Liver (tissue), 8 donors: ENCODE measurements at regions not wholly inside any gene's neighbourhood (a gene's known extent, or its start where the extent isn't known, plus 50 kb on each side); places are given as distances from the start of the nearest gene placed in this dataset.
A peak's percentile ranks its signal among the peaks of the same experiment; 100 is the strongest.

Experiments
- DNase-seq: peaks from one replicate; pipeline ENCODE4 v3.0.0-alpha.2; 2017; ENCODE audit warnings: low spot score
- H3K27ac ChIP-seq, 2 donors: one replicate each; pipeline ENCODE4 v1.7.0; 2013; ENCODE audit warnings: inconsistent platforms in 2 of 2, low read length in 2 of 2, control low read depth in 1 of 2, low read depth in 1 of 2, mild to moderate bottlenecking in 1 of 2
- H3K27me3 ChIP-seq, 4 donors: one replicate each; pipeline versions ENCODE4 v1.6.1 to v1.7.0; 2013; ENCODE audit warnings: low read length in 3 of 4, inconsistent platforms in 1 of 4, mild to moderate bottlenecking in 1 of 4, moderate library complexity in 1 of 4; ENCODE audit not compliant: control insufficient read depth in 4 of 4, insufficient read depth in 4 of 4
- H3K36me3 ChIP-seq, 4 donors: one replicate each; pipeline versions ENCODE4 v1.6.1 to v1.7.0; 2013; ENCODE audit warnings: low read length in 3 of 4, mild to moderate bottlenecking in 3 of 4, low read depth in 1 of 4, moderate library complexity in 1 of 4; ENCODE audit not compliant: control insufficient read depth in 4 of 4, insufficient read depth in 3 of 4
- H3K4me1 ChIP-seq, 4 donors: one replicate each; pipeline versions ENCODE4 v1.6.1 to v1.7.0; 2013; ENCODE audit warnings: low read length in 3 of 4, mild to moderate bottlenecking in 3 of 4, moderate library complexity in 1 of 4; ENCODE audit not compliant: control insufficient read depth in 4 of 4, insufficient read depth in 4 of 4
- H3K4me3 ChIP-seq, 3 donors: one replicate each; pipeline versions ENCODE4 v1.6.1 to v1.7.0; 2013; ENCODE audit warnings: low read length in 3 of 3, control low read depth in 1 of 3, low read depth in 1 of 3, mild to moderate bottlenecking in 1 of 3
- H3K9ac ChIP-seq, 2 donors: one replicate each; pipeline ENCODE4 v1.7.0; 2013; ENCODE audit warnings: low read length in 2 of 2, mild to moderate bottlenecking in 2 of 2, moderate library complexity in 2 of 2, control low read depth in 1 of 2, low read depth in 1 of 2
- H3K9me3 ChIP-seq, 4 donors: one replicate each; pipeline versions ENCODE4 v1.6.1 to v1.7.0; 2013; ENCODE audit warnings: low read length in 3 of 4; ENCODE audit not compliant: control insufficient read depth in 4 of 4
- EGR1 ChIP-seq, 2 donors: IDR thresholded peaks; 2 replicates each; pipeline ENCODE4 v1.6.1; 2016 to 2018; ENCODE audit warnings: antibody characterized with exemption in 2 of 2, low read depth in 2 of 2
- FOXA2 ChIP-seq: IDR thresholded peaks from 2 replicates; pipeline ENCODE4 v1.6.1; 2016; ENCODE audit warnings: antibody characterized with exemption
- GABPA ChIP-seq, 2 donors: IDR thresholded peaks in 1 of 2; conservative IDR thresholded peaks in 1 of 2; 2 replicates each; pipeline ENCODE4 v1.6.1; 2016; ENCODE audit warnings: antibody characterized with exemption in 2 of 2, mild to moderate bottlenecking in 1 of 2, moderate library complexity in 1 of 2
- HNF4A ChIP-seq, 2 donors: conservative IDR thresholded peaks; 2 replicates each; pipeline ENCODE4 v1.6.1; 2016; ENCODE audit warnings: antibody characterized with exemption in 2 of 2, mild to moderate bottlenecking in 2 of 2
- HNF4G ChIP-seq: IDR thresholded peaks from 2 replicates; pipeline ENCODE4 v1.6.1; 2016; ENCODE audit warnings: antibody characterized with exemption
- JUND ChIP-seq, 2 donors: IDR thresholded peaks; 2 replicates each; pipeline ENCODE4 v1.6.1; 2016; ENCODE audit warnings: antibody characterized with exemption in 2 of 2
- NR2F2 ChIP-seq: IDR thresholded peaks from 2 replicates; pipeline ENCODE4 v1.6.1; 2016; ENCODE audit warnings: antibody characterized with exemption
- RAD21 ChIP-seq, 2 donors: IDR thresholded peaks; 2 replicates each; pipeline ENCODE4 v1.6.1; 2016; ENCODE audit warnings: antibody characterized with exemption in 2 of 2, mild to moderate bottlenecking in 2 of 2
- RXRA ChIP-seq, 2 donors: IDR thresholded peaks; 2 replicates each; pipeline ENCODE4 v1.6.1; 2017 to 2018; ENCODE audit warnings: antibody characterized with exemption in 2 of 2, mild to moderate bottlenecking in 1 of 2
- SP1 ChIP-seq: IDR thresholded peaks from 2 replicates; pipeline ENCODE4 v1.6.1; 2018; ENCODE audit warnings: antibody characterized with exemption, mild to moderate bottlenecking
- TAF1 ChIP-seq: conservative IDR thresholded peaks from 2 replicates; pipeline ENCODE4 v1.6.1; 2016; ENCODE audit warnings: antibody characterized with exemption, mild to moderate bottlenecking
- YY1 ChIP-seq: IDR thresholded peaks from 2 replicates; pipeline ENCODE4 v1.6.1; 2016; ENCODE audit warnings: antibody characterized with exemption, mild to moderate bottlenecking
- WGBS: extraction: QIAGEN DNeasy Blood & Tissue Kit; methylation state at CpG from one replicate; pipeline ENCODE4 v1.1.7; 2013; 5-methylcytosine and 5-hydroxymethylcytosine counted together
- TF ChIP-seq, protein P1 (sequence below): IDR thresholded peaks from 2 replicates; pipeline ENCODE4 v1.6.1; 2016; ENCODE audit warnings: antibody characterized with exemption
- TF ChIP-seq, protein P2 (sequence below): IDR thresholded peaks from 2 replicates; pipeline ENCODE4 v1.6.1; 2016; ENCODE audit warnings: antibody characterized with exemption
- TF ChIP-seq, protein P3 (sequence below): IDR thresholded peaks from 2 replicates; pipeline ENCODE4 v1.6.1; 2016; ENCODE audit warnings: antibody characterized with exemption, mild to moderate bottlenecking
- TF ChIP-seq, protein P4 (sequence below): fragments of 150-350 bp; IDR thresholded peaks from 2 replicates; pipeline ENCODE4 v1.5.1; 2017; ENCODE audit warnings: improper control_type of control experiment, low read depth, low read length; ENCODE audit not compliant: missing input control
- TF ChIP-seq, protein P5 (sequence below): IDR thresholded peaks from 2 replicates; pipeline ENCODE4 v1.6.1; 2016; ENCODE audit warnings: antibody characterized with exemption
- donor health status: healthy.
- donor health status: healthy.
- donor health status: healthy.
- donor health status: healthy.
- donor health status: healthy.

DNA sequence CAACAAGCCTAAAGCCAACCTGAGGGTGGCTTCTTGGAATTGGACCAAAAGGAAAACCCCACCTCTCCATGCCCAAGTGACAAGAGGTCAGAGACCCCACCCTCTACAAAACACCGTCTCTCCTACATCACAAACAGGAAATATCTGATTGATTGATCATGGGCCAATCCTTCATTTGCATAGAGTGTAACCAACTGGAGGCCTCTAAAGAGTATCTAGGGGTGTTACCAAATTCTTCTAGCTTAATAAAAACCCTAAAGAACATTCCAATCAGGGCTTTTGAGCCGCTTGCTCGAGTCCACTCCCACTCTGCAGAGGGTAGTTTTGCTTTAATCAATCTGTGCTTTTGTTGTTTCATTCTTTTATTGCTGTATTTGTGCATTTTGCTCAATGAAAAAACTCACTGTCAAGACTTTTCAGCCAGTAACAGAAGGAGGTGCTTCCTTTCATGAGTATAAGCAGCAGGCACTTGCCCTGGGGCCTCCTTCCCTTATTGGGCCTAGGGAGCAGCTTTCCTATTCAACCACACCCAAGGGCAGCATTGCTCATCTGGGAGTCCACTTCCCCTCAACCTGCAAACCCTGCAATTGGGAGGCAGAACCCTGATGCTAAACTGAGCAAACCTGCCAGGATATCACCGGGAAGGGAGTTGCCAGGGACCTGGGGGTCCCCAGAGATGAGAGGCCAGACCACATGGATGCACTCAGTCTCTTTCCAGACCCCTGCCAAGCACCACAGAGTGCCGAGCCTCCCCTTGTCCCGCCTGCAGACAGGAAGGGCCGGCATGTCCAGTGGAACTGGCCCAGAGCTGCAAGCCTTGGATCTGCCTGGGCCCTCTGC is 154.3 kb upstream of the VSTM2B start:
- 58% methylated on average over 7 of the region's 7 CpGs for WGBS
- no peaks in the 10 kb centered on the region for H3K36me3 ChIP-seq
- no peak overlapping the region for H3K4me3 ChIP-seq
- H3K27me3 ChIP-seq, result peaks cover 0 to 3% (median under 1%) of the 10 kb centered on the region in 4 donors
- no peak overlapping the region for H3K9ac ChIP-seq
- peak; percentile 16 for DNase-seq
- H3K27ac ChIP-seq, result no peak overlapping the region
- peaks cover 0 to 4% (median 0%) of the 10 kb centered on the region in 4 donors for H3K9me3 ChIP-seq
- TF ChIP-seq, protein P1, sequence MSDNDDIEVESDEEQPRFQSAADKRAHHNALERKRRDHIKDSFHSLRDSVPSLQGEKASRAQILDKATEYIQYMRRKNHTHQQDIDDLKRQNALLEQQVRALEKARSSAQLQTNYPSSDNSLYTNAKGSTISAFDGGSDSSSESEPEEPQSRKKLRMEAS, result no peak
- TF ChIP-seq EGR1 (IDR thresholded peaks at IDR 0.05; ENCODE audit: low read depth in 2 of 2), result no peak
- no peak for TF ChIP-seq HNF4A (conservative IDR thresholded peaks at IDR 0.05)
- TF ChIP-seq, protein P2, sequence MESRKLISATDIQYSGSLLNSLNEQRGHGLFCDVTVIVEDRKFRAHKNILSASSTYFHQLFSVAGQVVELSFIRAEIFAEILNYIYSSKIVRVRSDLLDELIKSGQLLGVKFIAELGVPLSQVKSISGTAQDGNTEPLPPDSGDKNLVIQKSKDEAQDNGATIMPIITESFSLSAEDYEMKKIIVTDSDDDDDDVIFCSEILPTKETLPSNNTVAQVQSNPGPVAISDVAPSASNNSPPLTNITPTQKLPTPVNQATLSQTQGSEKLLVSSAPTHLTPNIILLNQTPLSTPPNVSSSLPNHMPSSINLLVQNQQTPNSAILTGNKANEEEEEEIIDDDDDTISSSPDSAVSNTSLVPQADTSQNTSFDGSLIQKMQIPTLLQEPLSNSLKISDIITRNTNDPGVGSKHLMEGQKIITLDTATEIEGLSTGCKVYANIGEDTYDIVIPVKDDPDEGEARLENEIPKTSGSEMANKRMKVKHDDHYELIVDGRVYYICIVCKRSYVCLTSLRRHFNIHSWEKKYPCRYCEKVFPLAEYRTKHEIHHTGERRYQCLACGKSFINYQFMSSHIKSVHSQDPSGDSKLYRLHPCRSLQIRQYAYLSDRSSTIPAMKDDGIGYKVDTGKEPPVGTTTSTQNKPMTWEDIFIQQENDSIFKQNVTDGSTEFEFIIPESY, result no peak
- TF ChIP-seq, protein P3, sequence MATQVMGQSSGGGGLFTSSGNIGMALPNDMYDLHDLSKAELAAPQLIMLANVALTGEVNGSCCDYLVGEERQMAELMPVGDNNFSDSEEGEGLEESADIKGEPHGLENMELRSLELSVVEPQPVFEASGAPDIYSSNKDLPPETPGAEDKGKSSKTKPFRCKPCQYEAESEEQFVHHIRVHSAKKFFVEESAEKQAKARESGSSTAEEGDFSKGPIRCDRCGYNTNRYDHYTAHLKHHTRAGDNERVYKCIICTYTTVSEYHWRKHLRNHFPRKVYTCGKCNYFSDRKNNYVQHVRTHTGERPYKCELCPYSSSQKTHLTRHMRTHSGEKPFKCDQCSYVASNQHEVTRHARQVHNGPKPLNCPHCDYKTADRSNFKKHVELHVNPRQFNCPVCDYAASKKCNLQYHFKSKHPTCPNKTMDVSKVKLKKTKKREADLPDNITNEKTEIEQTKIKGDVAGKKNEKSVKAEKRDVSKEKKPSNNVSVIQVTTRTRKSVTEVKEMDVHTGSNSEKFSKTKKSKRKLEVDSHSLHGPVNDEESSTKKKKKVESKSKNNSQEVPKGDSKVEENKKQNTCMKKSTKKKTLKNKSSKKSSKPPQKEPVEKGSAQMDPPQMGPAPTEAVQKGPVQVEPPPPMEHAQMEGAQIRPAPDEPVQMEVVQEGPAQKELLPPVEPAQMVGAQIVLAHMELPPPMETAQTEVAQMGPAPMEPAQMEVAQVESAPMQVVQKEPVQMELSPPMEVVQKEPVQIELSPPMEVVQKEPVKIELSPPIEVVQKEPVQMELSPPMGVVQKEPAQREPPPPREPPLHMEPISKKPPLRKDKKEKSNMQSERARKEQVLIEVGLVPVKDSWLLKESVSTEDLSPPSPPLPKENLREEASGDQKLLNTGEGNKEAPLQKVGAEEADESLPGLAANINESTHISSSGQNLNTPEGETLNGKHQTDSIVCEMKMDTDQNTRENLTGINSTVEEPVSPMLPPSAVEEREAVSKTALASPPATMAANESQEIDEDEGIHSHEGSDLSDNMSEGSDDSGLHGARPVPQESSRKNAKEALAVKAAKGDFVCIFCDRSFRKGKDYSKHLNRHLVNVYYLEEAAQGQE, result no peak
- no peak for TF ChIP-seq FOXA2
- no peak for TF ChIP-seq GABPA (IDR thresholded peaks at IDR 0.05 in 1 of 2, conservative IDR thresholded peaks at IDR 0.05 in 1 of 2)
- TF ChIP-seq SP1, result no peak
- no peak for TF ChIP-seq RAD21 (IDR thresholded peaks at IDR 0.05)
- TF ChIP-seq JUND (IDR thresholded peaks at IDR 0.05), result no peak
- TF ChIP-seq, protein P4, sequence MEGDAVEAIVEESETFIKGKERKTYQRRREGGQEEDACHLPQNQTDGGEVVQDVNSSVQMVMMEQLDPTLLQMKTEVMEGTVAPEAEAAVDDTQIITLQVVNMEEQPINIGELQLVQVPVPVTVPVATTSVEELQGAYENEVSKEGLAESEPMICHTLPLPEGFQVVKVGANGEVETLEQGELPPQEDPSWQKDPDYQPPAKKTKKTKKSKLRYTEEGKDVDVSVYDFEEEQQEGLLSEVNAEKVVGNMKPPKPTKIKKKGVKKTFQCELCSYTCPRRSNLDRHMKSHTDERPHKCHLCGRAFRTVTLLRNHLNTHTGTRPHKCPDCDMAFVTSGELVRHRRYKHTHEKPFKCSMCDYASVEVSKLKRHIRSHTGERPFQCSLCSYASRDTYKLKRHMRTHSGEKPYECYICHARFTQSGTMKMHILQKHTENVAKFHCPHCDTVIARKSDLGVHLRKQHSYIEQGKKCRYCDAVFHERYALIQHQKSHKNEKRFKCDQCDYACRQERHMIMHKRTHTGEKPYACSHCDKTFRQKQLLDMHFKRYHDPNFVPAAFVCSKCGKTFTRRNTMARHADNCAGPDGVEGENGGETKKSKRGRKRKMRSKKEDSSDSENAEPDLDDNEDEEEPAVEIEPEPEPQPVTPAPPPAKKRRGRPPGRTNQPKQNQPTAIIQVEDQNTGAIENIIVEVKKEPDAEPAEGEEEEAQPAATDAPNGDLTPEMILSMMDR, result no peak
- TF ChIP-seq NR2F2, result no peak
- no peak for TF ChIP-seq TAF1
- TF ChIP-seq, protein P5, sequence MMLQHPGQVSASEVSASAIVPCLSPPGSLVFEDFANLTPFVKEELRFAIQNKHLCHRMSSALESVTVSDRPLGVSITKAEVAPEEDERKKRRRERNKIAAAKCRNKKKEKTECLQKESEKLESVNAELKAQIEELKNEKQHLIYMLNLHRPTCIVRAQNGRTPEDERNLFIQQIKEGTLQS, result no peak
- no peaks in the 10 kb centered on the region for H3K4me1 ChIP-seq

DNA sequence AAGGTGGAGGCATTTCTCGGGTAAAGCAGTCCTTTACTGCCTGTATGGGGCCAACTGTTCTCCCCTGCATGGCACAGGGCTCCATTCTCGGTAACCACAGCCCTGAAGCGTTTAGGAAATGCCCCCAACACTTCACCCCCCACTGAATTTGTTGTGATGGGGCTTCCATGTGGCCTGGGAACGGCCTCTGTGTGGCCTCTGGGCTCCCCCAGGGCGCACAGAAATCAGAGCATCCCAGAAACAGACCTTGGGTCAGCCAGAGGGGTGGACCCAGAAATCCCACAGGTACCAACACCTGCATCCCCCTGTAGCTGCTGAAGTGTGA is 153.7 kb upstream of the VSTM2B start:
- 51% methylated on average over 5 of the region's 5 CpGs for WGBS
- peaks cover 0 to 3% (median 0%) of the 10 kb centered on the region in 4 donors for H3K27me3 ChIP-seq
- DNase-seq, result no peak
- H3K36me3 ChIP-seq, result no peaks in the 10 kb centered on the region
- H3K9ac ChIP-seq, result no peak overlapping the region
- H3K9me3 ChIP-seq, result peaks cover 0 to 4% (median 0%) of the 10 kb centered on the region in 4 donors
- no peaks in the 10 kb centered on the region for H3K4me1 ChIP-seq
- no peak overlapping the region for H3K4me3 ChIP-seq
- H3K27ac ChIP-seq, result no peak overlapping the region
- TF ChIP-seq YY1, result no peak
- no peak for TF ChIP-seq HNF4G
- no peak for TF ChIP-seq TAF1
- TF ChIP-seq SP1, result no peak
- TF ChIP-seq, protein P3, result no peak
- no peak for TF ChIP-seq NR2F2
- no peak for TF ChIP-seq FOXA2
- TF ChIP-seq RXRA (IDR thresholded peaks at IDR 0.05), result no peak
- TF ChIP-seq, protein P4, result no peak
